H9 (cell line): ENCODE measurements at regions not wholly inside any gene's neighbourhood (a gene's known extent, or its start where the extent isn't known, plus 50 kb on each side); places are given as distances from the start of the nearest gene placed in this dataset.

Experiments used
- DNase-seq: peaks from one replicate; pipeline ENCODE4 v3.0.0-alpha.2; 2017
- H2AFZ ChIP-seq: one replicate; pipeline ENCODE4 v1.6.1; 2013; ENCODE audit warnings: mild to moderate bottlenecking, low read length, control low read depth, moderate library complexity
- H2AK5ac ChIP-seq: 2 replicates; pipeline ENCODE4 v1.6.1; 2013; ENCODE audit warnings: low read length, control low read depth, mixed read lengths; ENCODE audit not compliant: insufficient read length
- H2BK120ac ChIP-seq: one replicate; pipeline ENCODE4 v1.6.1; 2013; ENCODE audit warnings: low read depth, mild to moderate bottlenecking, low read length, control low read depth, inconsistent platforms; ENCODE audit not compliant: poor library complexity, severe bottlenecking
- H2BK12ac ChIP-seq: 2 replicates; pipeline ENCODE4 v1.6.1; 2013; ENCODE audit warnings: low read length, control low read depth, mixed read lengths, low read depth; ENCODE audit not compliant: insufficient read length
- H2BK15ac ChIP-seq: 2 replicates; pipeline ENCODE4 v1.6.1; 2013; ENCODE audit warnings: low read depth, low read length, control low read depth
- H2BK20ac ChIP-seq: one replicate; pipeline ENCODE4 v1.6.1; 2013; ENCODE audit warnings: low read depth, mild to moderate bottlenecking, low read length, control low read depth, inconsistent platforms; ENCODE audit not compliant: poor library complexity, severe bottlenecking
- H2BK5ac ChIP-seq: 2 replicates; pipeline ENCODE4 v1.6.1; 2013; ENCODE audit warnings: low read length, control low read depth, mixed read lengths; ENCODE audit not compliant: insufficient read length
- H3K14ac ChIP-seq: 2 replicates; pipeline ENCODE4 v1.6.1; 2013; ENCODE audit warnings: low read length, control low read depth; ENCODE audit not compliant: insufficient read depth
- H3K18ac ChIP-seq: 2 replicates; pipeline ENCODE4 v1.6.1; 2013; ENCODE audit warnings: low read depth, mild to moderate bottlenecking, mixed read lengths, low read length, control low read depth; ENCODE audit not compliant: insufficient read length
- H3K23ac ChIP-seq: 2 replicates; pipeline ENCODE4 v1.6.1; 2013; ENCODE audit warnings: low read length, control low read depth, mixed read lengths, low read depth; ENCODE audit not compliant: insufficient read length
- H3K23me2 ChIP-seq: 2 replicates; pipeline ENCODE4 v1.6.1; 2013; ENCODE audit warnings: low read depth, mild to moderate bottlenecking, mixed read lengths, low read length, control low read depth; ENCODE audit not compliant: insufficient read length, poor library complexity, severe bottlenecking
- H3K27ac ChIP-seq: 2 replicates; pipeline ENCODE4 v1.5.1; 2013; ENCODE audit warnings: low read length, control low read depth, mixed read lengths, low read depth; ENCODE audit not compliant: insufficient read length
- H3K27me3 ChIP-seq: 2 replicates; pipeline ENCODE4 v1.6.1; 2013; ENCODE audit warnings: low read length, control low read depth, inconsistent platforms; ENCODE audit not compliant: insufficient read depth
- H3K4ac ChIP-seq: 2 replicates; pipeline ENCODE4 v1.6.1; 2013; ENCODE audit warnings: low read depth, mild to moderate bottlenecking, control low read depth, inconsistent platforms, low read length, moderate library complexity
- H3K4me1 ChIP-seq: 2 replicates; pipeline ENCODE4 v1.6.1; 2013; ENCODE audit warnings: low read length, control low read depth, inconsistent platforms; ENCODE audit not compliant: insufficient read depth
- H3K4me2 ChIP-seq: 2 replicates; pipeline ENCODE4 v1.6.1; 2013; ENCODE audit warnings: low read length, control low read depth, mixed read lengths; ENCODE audit not compliant: insufficient read length, insufficient read depth
- H3K56ac ChIP-seq: 2 replicates; pipeline ENCODE4 v1.6.1; 2013; ENCODE audit warnings: low read depth, mild to moderate bottlenecking, mixed read lengths, low read length, control low read depth; ENCODE audit not compliant: insufficient read length
- H3K79me1 ChIP-seq: 2 replicates; pipeline ENCODE4 v1.6.1; 2013; ENCODE audit warnings: low read depth, mild to moderate bottlenecking, moderate library complexity, low read length, control low read depth, inconsistent platforms; ENCODE audit not compliant: insufficient read depth, poor library complexity, severe bottlenecking
- H3K79me2 ChIP-seq: 2 replicates; pipeline ENCODE4 v1.6.1; 2013; ENCODE audit warnings: low read length, control low read depth, inconsistent platforms; ENCODE audit not compliant: insufficient read depth
- H3K9ac ChIP-seq: 2 replicates; pipeline ENCODE4 v1.6.1; 2013; ENCODE audit warnings: low read length, control low read depth, mixed read lengths; ENCODE audit not compliant: insufficient read length; ENCODE audit errors: extremely low read depth
- H3K9me3 ChIP-seq: one replicate; pipeline ENCODE4 v1.6.1; 2013; ENCODE audit warnings: low read depth, low read length, inconsistent platforms; ENCODE audit not compliant: control insufficient read depth
- H3T11ph ChIP-seq: one replicate; pipeline ENCODE4 v1.6.1; 2013; ENCODE audit warnings: mild to moderate bottlenecking, low read length, control low read depth, inconsistent platforms
- H4K20me1 ChIP-seq: one replicate; pipeline ENCODE4 v1.6.1; 2013; ENCODE audit not compliant: control insufficient read depth, insufficient read length, insufficient read depth
- H4K5ac ChIP-seq: 2 replicates; pipeline ENCODE4 v1.6.1; 2013; ENCODE audit warnings: low read depth, mild to moderate bottlenecking, mixed read lengths, low read length, control low read depth; ENCODE audit not compliant: insufficient read length
- H4K8ac ChIP-seq: replicated peaks from 2 replicates; pipeline ENCODE4 v1.6.1; 2013; ENCODE audit warnings: low read length, control low read depth, mixed read lengths, low read depth; ENCODE audit not compliant: insufficient read length
- H4K91ac ChIP-seq: 2 replicates; pipeline ENCODE4 v1.6.1; 2013; ENCODE audit warnings: low read depth, mild to moderate bottlenecking, moderate library complexity, mixed read lengths, low read length, control low read depth; ENCODE audit not compliant: insufficient read length
- H3K27ac Mint-ChIP-seq, 3 experiments: 2 replicates in 2 of 3; 3 replicates in 1 of 3; pipeline ENCODE4 v1.8.0; 2020 to 2021; ENCODE audit warnings: mixed read lengths in 3 of 3, mild to moderate bottlenecking in 1 of 3, moderate library complexity in 1 of 3
- H3K27me3 Mint-ChIP-seq: 2 replicates; pipeline ENCODE4 v1.8.0; 2021; ENCODE audit warnings: low read depth, mild to moderate bottlenecking, moderate library complexity, mixed read lengths
- H3K36me3 Mint-ChIP-seq, 3 experiments: 2 replicates in 2 of 3; 3 replicates in 1 of 3; pipeline ENCODE4 v1.8.0; 2020 to 2021; ENCODE audit warnings: low read depth in 3 of 3, mixed read lengths in 3 of 3; ENCODE audit not compliant: insufficient read depth in 1 of 3
- H3K4me1 Mint-ChIP-seq, 2 experiments: 2 replicates each; pipeline ENCODE4 v1.8.0; 2020; ENCODE audit warnings: mixed read lengths in 2 of 2
- H3K4me3 Mint-ChIP-seq, 2 experiments: 2 replicates in 1 of 2; 3 replicates in 1 of 2; pipeline ENCODE4 v1.8.0; 2020 to 2021; ENCODE audit warnings: mild to moderate bottlenecking in 2 of 2, mixed read lengths in 2 of 2, moderate library complexity in 1 of 2
- H3K9me3 Mint-ChIP-seq, 2 experiments: 2 replicates in 1 of 2; 3 replicates in 1 of 2; pipeline ENCODE4 v1.8.0; 2020; ENCODE audit warnings: mild to moderate bottlenecking in 2 of 2, mixed read lengths in 2 of 2, moderate library complexity in 1 of 2
- WGBS: extraction: QIAGEN DNeasy Blood & Tissue Kit; methylation state at CpG from one replicate; pipeline ENCODE4 v1.1.7; 2013; ENCODE audit warnings: missing lambda C conversion rate, low lambda C conversion rate, mixed read lengths; ENCODE audit not compliant: insufficient read length; ENCODE audit errors: extremely low coverage; 5-methylcytosine and 5-hydroxymethylcytosine counted together
- TF ChIP-seq, protein P1 (sequence below): fragments of 200-600 bp; sonication (generic); conservative IDR thresholded peaks from 3 replicates; pipeline ENCODE4 v1.8.0; 2021; ENCODE audit warnings: antibody characterized with exemption, mild to moderate bottlenecking

DNA sequence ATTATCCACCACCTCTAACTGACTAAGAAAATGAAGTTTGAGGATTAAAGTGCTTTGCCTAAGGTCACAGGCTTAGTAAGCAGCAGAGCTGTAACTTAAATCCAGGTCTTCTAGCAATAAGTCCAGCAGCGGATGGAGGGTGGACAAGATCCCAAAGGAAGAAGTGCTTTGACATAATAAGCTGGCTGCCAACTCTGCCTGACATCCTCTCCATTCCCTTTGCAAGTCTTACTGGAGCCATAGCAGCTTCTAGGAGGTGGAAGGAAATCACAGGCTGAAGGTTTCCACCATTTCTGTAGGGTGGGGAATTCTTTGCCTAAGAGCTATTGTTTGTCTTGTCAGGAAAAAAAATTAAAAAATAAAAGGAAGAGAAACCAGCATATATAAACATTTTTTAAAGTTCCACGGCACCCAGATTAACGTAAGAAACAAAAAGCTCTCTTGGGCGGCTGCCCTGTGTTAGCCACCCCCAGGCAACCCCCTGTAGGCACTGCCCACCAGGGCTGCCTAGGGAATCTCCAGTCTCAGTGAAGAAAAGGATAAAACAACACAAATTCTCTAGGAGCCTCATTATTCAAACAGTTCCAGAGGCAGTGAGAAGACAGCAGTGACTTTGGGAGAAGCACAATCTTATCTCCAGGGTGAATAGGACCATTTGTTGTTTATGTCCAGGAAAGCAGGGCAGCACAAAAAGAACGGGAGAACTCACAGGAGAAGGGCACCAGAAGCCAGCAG is 380.8 kb upstream of the CADM1 start:
- no peak overlapping the region for H3K9ac ChIP-seq
- no peak overlapping the region for H3K4me2 ChIP-seq
- no peak for DNase-seq
- Mint-ChIP-seq H3K27me3 (peaks cover 7% of the 10 kb centered on the region; the same call in 1 of the 2 replicates), H3K27ac (peak overlapping the region in 1 of 3 experiments; percentile 59; a peak in 2 of 7 replicates), H3K9me3 (peaks cover 20 to 22% of the 10 kb centered on the region in 2 experiments), H3K4me3 (no peak overlapping the region), H3K4me1 (peaks cover 19 to 33% of the 10 kb centered on the region in 2 experiments), H3K36me3 (peaks cover 4 to 23% (median 17%) of the 10 kb centered on the region in 3 experiments; a peak in 6 of 7 replicates)
- no peak overlapping the region for H3K27ac ChIP-seq
- no peak overlapping the region for H3K23ac ChIP-seq
- no peak overlapping the region for H4K91ac ChIP-seq
- H3K4ac ChIP-seq: no peak overlapping the region
- H3K23me2 ChIP-seq: no peaks in the 10 kb centered on the region
- H3K4me1 ChIP-seq: no peaks in the 10 kb centered on the region
- H3K79me1 ChIP-seq: no peaks in the 10 kb centered on the region
- H3K79me2 ChIP-seq: no peaks in the 10 kb centered on the region
- no peak overlapping the region for H3K56ac ChIP-seq
- no peaks in the 10 kb centered on the region for H3K27me3 ChIP-seq
- H3K9me3 ChIP-seq: no peaks in the 10 kb centered on the region
- H2BK120ac ChIP-seq: no peak overlapping the region
- H3K14ac ChIP-seq: no peak overlapping the region
- no peak overlapping the region for H2BK5ac ChIP-seq
- no peak overlapping the region for H2AK5ac ChIP-seq
- TF ChIP-seq, protein P1, sequence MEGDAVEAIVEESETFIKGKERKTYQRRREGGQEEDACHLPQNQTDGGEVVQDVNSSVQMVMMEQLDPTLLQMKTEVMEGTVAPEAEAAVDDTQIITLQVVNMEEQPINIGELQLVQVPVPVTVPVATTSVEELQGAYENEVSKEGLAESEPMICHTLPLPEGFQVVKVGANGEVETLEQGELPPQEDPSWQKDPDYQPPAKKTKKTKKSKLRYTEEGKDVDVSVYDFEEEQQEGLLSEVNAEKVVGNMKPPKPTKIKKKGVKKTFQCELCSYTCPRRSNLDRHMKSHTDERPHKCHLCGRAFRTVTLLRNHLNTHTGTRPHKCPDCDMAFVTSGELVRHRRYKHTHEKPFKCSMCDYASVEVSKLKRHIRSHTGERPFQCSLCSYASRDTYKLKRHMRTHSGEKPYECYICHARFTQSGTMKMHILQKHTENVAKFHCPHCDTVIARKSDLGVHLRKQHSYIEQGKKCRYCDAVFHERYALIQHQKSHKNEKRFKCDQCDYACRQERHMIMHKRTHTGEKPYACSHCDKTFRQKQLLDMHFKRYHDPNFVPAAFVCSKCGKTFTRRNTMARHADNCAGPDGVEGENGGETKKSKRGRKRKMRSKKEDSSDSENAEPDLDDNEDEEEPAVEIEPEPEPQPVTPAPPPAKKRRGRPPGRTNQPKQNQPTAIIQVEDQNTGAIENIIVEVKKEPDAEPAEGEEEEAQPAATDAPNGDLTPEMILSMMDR: no peak
- no peak overlapping the region for H2AFZ ChIP-seq
- H3K18ac ChIP-seq: no peak overlapping the region
- no CpG with 5 or more reads among the region's 5 CpGs for WGBS
- no peak overlapping the region for H3T11ph ChIP-seq
- no peak overlapping the region for H4K8ac ChIP-seq
- H2BK12ac ChIP-seq: no peak overlapping the region
- no peak overlapping the region for H2BK20ac ChIP-seq
- no peak overlapping the region for H4K5ac ChIP-seq
- no peaks in the 10 kb centered on the region for H4K20me1 ChIP-seq
- H2BK15ac ChIP-seq: no peak overlapping the region
